ENCODE measurements at regions not wholly inside any gene's neighbourhood (a gene's known extent, or its start where the extent isn't known, plus 50 kb on each side); places are given as distances from the start of the nearest gene placed in this dataset.

GRCh38 chr4:12293906-12294525 is 865.3 kb upstream of the HS3ST1 start:
- TF ChIP-seq JUND (IDR thresholded peaks at IDR 0.05) (no peak), YY1 (IDR thresholded peaks at IDR 0.05; ENCODE audit: extremely low read depth, insufficient replicate concordance, low read depth, low read length) (no peak), RAD21 (IDR thresholded peaks at IDR 0.05; ENCODE audit: low read depth) (no peak), POLR2AphosphoS5 (IDR thresholded peaks at IDR 0.05; ENCODE audit: low read depth, low read length) (no peak), POLR2A (IDR thresholded peaks at IDR 0.05; ENCODE audit: borderline replicate concordance, extremely low read depth, insufficient read depth, insufficient read length) (no peak), EZH2 (IDR thresholded peaks at IDR 0.05) (no peak), SIN3A (IDR thresholded peaks at IDR 0.05; ENCODE audit: low read depth) (no peak)
- TF ChIP-seq, protein P1, sequence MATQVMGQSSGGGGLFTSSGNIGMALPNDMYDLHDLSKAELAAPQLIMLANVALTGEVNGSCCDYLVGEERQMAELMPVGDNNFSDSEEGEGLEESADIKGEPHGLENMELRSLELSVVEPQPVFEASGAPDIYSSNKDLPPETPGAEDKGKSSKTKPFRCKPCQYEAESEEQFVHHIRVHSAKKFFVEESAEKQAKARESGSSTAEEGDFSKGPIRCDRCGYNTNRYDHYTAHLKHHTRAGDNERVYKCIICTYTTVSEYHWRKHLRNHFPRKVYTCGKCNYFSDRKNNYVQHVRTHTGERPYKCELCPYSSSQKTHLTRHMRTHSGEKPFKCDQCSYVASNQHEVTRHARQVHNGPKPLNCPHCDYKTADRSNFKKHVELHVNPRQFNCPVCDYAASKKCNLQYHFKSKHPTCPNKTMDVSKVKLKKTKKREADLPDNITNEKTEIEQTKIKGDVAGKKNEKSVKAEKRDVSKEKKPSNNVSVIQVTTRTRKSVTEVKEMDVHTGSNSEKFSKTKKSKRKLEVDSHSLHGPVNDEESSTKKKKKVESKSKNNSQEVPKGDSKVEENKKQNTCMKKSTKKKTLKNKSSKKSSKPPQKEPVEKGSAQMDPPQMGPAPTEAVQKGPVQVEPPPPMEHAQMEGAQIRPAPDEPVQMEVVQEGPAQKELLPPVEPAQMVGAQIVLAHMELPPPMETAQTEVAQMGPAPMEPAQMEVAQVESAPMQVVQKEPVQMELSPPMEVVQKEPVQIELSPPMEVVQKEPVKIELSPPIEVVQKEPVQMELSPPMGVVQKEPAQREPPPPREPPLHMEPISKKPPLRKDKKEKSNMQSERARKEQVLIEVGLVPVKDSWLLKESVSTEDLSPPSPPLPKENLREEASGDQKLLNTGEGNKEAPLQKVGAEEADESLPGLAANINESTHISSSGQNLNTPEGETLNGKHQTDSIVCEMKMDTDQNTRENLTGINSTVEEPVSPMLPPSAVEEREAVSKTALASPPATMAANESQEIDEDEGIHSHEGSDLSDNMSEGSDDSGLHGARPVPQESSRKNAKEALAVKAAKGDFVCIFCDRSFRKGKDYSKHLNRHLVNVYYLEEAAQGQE (IDR thresholded peaks at IDR 0.05; ENCODE audit: low read depth), result no peak
- TF ChIP-seq, protein P2, sequence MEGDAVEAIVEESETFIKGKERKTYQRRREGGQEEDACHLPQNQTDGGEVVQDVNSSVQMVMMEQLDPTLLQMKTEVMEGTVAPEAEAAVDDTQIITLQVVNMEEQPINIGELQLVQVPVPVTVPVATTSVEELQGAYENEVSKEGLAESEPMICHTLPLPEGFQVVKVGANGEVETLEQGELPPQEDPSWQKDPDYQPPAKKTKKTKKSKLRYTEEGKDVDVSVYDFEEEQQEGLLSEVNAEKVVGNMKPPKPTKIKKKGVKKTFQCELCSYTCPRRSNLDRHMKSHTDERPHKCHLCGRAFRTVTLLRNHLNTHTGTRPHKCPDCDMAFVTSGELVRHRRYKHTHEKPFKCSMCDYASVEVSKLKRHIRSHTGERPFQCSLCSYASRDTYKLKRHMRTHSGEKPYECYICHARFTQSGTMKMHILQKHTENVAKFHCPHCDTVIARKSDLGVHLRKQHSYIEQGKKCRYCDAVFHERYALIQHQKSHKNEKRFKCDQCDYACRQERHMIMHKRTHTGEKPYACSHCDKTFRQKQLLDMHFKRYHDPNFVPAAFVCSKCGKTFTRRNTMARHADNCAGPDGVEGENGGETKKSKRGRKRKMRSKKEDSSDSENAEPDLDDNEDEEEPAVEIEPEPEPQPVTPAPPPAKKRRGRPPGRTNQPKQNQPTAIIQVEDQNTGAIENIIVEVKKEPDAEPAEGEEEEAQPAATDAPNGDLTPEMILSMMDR (IDR thresholded peaks at IDR 0.05 in 2 of 3, conservative IDR thresholded peaks at IDR 0.05 in 1 of 3; ENCODE audit: borderline replicate concordance in 1 of 3, insufficient read depth in 1 of 3, low read depth in 2 of 3, low read length in 2 of 3), result no peak
